Stimulated activated CD4-positive, alpha-beta T cell treated with anti-CD3 and anti-CD28 coated beads, Interleukin-12 subunit alpha, Interleukin-12 subunit beta, amount 100 ng/mL, for 48 hours (primary cell): ENCODE measurements at regions not wholly inside any gene's neighbourhood (a gene's known extent, or its start where the extent isn't known, plus 50 kb on each side); places are given as distances from the start of the nearest gene placed in this dataset.
"Not testable (repeated sequence)": the region's sequence is repeated elsewhere in the genome, so short reads cannot be mapped to it uniquely, and the experiment has no call there.

Source experiments
- DNase-seq, 3 donors: peaks; one replicate each; pipeline ENCODE4 v3.0.0-alpha.2; 2020; ENCODE audit warnings: low read depth in 2 of 3, low spot score in 1 of 3

GRCh38 chr16:85273293-85273692, 161.0 kb upstream of the CIBAR2 start:
- DNase-seq: no peak

- no peak for DNase-seq
These were observed 162.2 kb upstream of the CIBAR2 start for GRCh38 chr16:85274501-85274900.

- DNase-seq: no peak
These were observed 162.7 kb upstream of the CIBAR2 start for GRCh38 chr16:85274924-85275323.

- DNase-seq: peak; percentile 46 to 71 (median 60)
These were observed 163.4 kb upstream of the CIBAR2 start for GRCh38 chr16:85275533-85276249.

- DNase-seq: no peak
These were observed 164.0 kb upstream of the CIBAR2 start for GRCh38 chr16:85276258-85276657.

GRCh38 chr16:85276721-85277120, 164.4 kb upstream of the CIBAR2 start:
- DNase-seq: no peak

GRCh38 chr16:85278839-85279238, 166.6 kb upstream of the CIBAR2 start:
- DNase-seq: no peak

GRCh38 chr16:85279402-85279801, 167.1 kb upstream of the CIBAR2 start:
- no peak for DNase-seq

- DNase-seq: no peak
These were observed 167.7 kb upstream of the CIBAR2 start for GRCh38 chr16:85279825-85280545.

GRCh38 chr16:85281181-85281580, 168.9 kb upstream of the CIBAR2 start:
- DNase-seq: no peak

GRCh38 chr16:85282842-85283241, 170.6 kb upstream of the CIBAR2 start:
- no peak for DNase-seq

- no peak for DNase-seq
These were observed 171.2 kb upstream of the CIBAR2 start for GRCh38 chr16:85283305-85284050.

- no peak for DNase-seq
These were observed 172.0 kb upstream of the CIBAR2 start for GRCh38 chr16:85284141-85284817.

- no peak for DNase-seq
These were observed 173.4 kb upstream of the CIBAR2 start for GRCh38 chr16:85285681-85286065.

GRCh38 chr16:85286066-85286831, 174.0 kb upstream of the CIBAR2 start:
- DNase-seq: no peak

- no peak for DNase-seq
These were observed 174.9 kb upstream of the CIBAR2 start for GRCh38 chr16:85286951-85287814.

- not testable (repeated sequence) for DNase-seq
These were observed 175.5 kb upstream of the CIBAR2 start for GRCh38 chr16:85287815-85288109.

- no peak for DNase-seq
These were observed 176.1 kb upstream of the CIBAR2 start for GRCh38 chr16:85288341-85288868.

GRCh38 chr16:85288869-85289660, 176.8 kb upstream of the CIBAR2 start:
- no peak for DNase-seq
